Astrocyte (in vitro differentiated cells and primary cell): ENCODE measurements at regions not wholly inside any gene's neighbourhood (a gene's known extent, or its start where the extent isn't known, plus 50 kb on each side); places are given as distances from the start of the nearest gene placed in this dataset.
A peak's percentile ranks its signal among the peaks of the same experiment; 100 is the strongest.

Source experiments
- DNase-seq: peaks from one replicate; pipeline ENCODE4 v3.0.0-alpha.2; 2010; ENCODE audit warnings: low read depth
- FAIRE-seq: peaks from 2 replicates; lab custom pipeline; 2011; peaks lifted over from hg19 to GRCh38; lab: Jason Lieb, UNC
- H2AFZ ChIP-seq: 2 replicates; pipeline ENCODE4 v1.6.0; 2012; ENCODE audit warnings: low read depth, low read length, inconsistent platforms
- H3K27ac ChIP-seq: 2 replicates; pipeline ENCODE4 v1.5.1; 2011; ENCODE audit warnings: low read depth, low read length, inconsistent platforms
- H3K27me3 ChIP-seq: 2 replicates; pipeline ENCODE4 v1.6.0; 2011; ENCODE audit warnings: low read length, inconsistent platforms; ENCODE audit not compliant: insufficient read depth
- H3K36me3 ChIP-seq: 2 replicates; pipeline ENCODE4 v1.5.1; 2011; ENCODE audit warnings: low read length, inconsistent platforms; ENCODE audit not compliant: insufficient read depth
- H3K4me1 ChIP-seq: 2 replicates; pipeline ENCODE4 v1.5.1; 2011; ENCODE audit warnings: low read length, inconsistent platforms; ENCODE audit not compliant: insufficient read depth
- H3K4me2 ChIP-seq: 2 replicates; pipeline ENCODE4 v1.6.0; 2012; ENCODE audit warnings: low read length, inconsistent platforms
- H3K4me3 ChIP-seq: 2 replicates; pipeline ENCODE4 v1.5.1; 2011; ENCODE audit warnings: low read depth, mild to moderate bottlenecking, low read length, inconsistent platforms; ENCODE audit not compliant: insufficient read depth
- H3K79me2 ChIP-seq: 2 replicates; pipeline ENCODE4 v1.6.0; 2012; ENCODE audit warnings: mild to moderate bottlenecking, low read length, inconsistent platforms; ENCODE audit not compliant: insufficient read depth
- H3K9ac ChIP-seq: 2 replicates; pipeline ENCODE4 v1.6.0; 2012; ENCODE audit warnings: mild to moderate bottlenecking, low read length, inconsistent platforms
- H3K9me3 ChIP-seq: 2 replicates; pipeline ENCODE4 v1.5.1; 2012; ENCODE audit warnings: low read depth, mild to moderate bottlenecking, low read length, inconsistent platforms; ENCODE audit not compliant: insufficient read depth
- H4K20me1 ChIP-seq: 2 replicates; pipeline ENCODE4 v1.6.0; 2012; ENCODE audit warnings: low read length, inconsistent platforms; ENCODE audit not compliant: insufficient read depth
- H3K27ac Mint-ChIP-seq: one replicate; pipeline ENCODE4 v1.8.0; 2021; ENCODE audit warnings: mild to moderate bottlenecking, mixed read lengths; ENCODE audit not compliant: unreplicated experiment
- H3K27me3 Mint-ChIP-seq: one replicate; pipeline ENCODE4 v1.8.0; 2021; ENCODE audit warnings: low read depth, mixed read lengths; ENCODE audit not compliant: unreplicated experiment
- H3K36me3 Mint-ChIP-seq: one replicate; pipeline ENCODE4 v1.8.0; 2021; ENCODE audit warnings: low read depth, mixed read lengths; ENCODE audit not compliant: unreplicated experiment
- H3K4me1 Mint-ChIP-seq: one replicate; pipeline ENCODE4 v1.8.0; 2021; ENCODE audit warnings: low read depth, mixed read lengths; ENCODE audit not compliant: unreplicated experiment
- H3K4me3 Mint-ChIP-seq: one replicate; pipeline ENCODE4 v1.8.0; 2021; ENCODE audit warnings: mild to moderate bottlenecking, moderate library complexity, mixed read lengths; ENCODE audit not compliant: unreplicated experiment
- H3K9me3 Mint-ChIP-seq: one replicate; pipeline ENCODE4 v1.8.0; 2021; ENCODE audit warnings: mild to moderate bottlenecking, mixed read lengths; ENCODE audit not compliant: unreplicated experiment
- EZH2 ChIP-seq: IDR thresholded peaks from 2 replicates; pipeline ENCODE4 v1.6.1; 2012; ENCODE audit warnings: mild to moderate bottlenecking, low read length, inconsistent platforms; ENCODE audit not compliant: insufficient read depth
- TF ChIP-seq, protein P1 (sequence below): IDR thresholded peaks from 2 replicates; pipeline ENCODE4 v1.5.1; 2011; ENCODE audit warnings: low read depth, mild to moderate bottlenecking, inconsistent platforms, low read length, moderate library complexity; ENCODE audit not compliant: insufficient read depth

DNA sequence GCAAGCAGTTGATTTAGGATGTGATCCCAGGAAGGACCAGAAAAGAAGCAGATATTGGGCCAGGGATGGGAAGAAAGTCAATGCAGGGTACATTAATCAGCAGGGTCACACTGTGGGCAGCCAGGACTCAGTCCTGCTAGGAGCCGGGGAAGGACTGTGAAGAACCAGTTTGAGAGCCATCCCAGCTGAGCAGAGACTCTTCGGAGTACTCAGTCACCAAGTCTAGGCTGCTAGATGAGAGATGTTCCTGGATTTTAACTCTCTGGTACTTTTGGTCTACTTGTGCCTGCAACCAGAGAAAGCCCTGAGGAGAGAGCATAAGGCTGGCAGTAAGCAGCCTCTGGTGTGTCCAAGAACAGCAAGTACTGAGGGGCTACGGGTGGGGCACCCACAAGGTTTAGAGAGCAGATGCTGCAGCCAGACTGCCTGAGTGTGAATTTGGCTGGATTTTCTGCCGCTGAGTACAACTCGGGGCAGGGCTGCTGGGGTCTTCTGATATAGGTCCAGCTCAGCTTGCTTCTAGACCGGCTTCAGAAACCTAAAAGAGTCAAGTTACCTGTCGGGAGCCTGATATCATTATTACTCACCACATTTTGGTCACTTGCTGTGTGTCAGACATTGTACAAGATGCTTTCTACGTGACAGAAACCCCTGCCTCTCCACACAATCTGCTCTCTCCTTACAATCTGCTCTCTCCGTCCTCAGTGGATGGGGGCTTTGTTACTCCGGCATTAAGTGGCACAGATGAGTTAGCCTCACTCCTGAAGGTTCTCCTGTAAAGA, 250.2 kb upstream of the GAS1 start:
- Histone ChIP-seq H3K79me2 (no peaks in the 10 kb centered on the region), H3K9me3 (no peaks in the 10 kb centered on the region), H3K4me1 (peaks cover 46% of the 10 kb centered on the region), H2AFZ (no peak overlapping the region), H3K4me2 (no peak overlapping the region), H3K36me3 (no peaks in the 10 kb centered on the region), H3K27me3 (no peaks in the 10 kb centered on the region), H4K20me1 (no peaks in the 10 kb centered on the region), H3K9ac (no peak overlapping the region), H3K4me3 (no peak overlapping the region), H3K27ac (no peak overlapping the region)
- no peak overlapping the region for H3K4me3 Mint-ChIP-seq
- no peaks in the 10 kb centered on the region for H3K27me3 Mint-ChIP-seq
- FAIRE-seq = no peak
- no peaks in the 10 kb centered on the region for H3K36me3 Mint-ChIP-seq
- TF ChIP-seq EZH2 = no peak
- TF ChIP-seq, protein P1, sequence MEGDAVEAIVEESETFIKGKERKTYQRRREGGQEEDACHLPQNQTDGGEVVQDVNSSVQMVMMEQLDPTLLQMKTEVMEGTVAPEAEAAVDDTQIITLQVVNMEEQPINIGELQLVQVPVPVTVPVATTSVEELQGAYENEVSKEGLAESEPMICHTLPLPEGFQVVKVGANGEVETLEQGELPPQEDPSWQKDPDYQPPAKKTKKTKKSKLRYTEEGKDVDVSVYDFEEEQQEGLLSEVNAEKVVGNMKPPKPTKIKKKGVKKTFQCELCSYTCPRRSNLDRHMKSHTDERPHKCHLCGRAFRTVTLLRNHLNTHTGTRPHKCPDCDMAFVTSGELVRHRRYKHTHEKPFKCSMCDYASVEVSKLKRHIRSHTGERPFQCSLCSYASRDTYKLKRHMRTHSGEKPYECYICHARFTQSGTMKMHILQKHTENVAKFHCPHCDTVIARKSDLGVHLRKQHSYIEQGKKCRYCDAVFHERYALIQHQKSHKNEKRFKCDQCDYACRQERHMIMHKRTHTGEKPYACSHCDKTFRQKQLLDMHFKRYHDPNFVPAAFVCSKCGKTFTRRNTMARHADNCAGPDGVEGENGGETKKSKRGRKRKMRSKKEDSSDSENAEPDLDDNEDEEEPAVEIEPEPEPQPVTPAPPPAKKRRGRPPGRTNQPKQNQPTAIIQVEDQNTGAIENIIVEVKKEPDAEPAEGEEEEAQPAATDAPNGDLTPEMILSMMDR = no peak
- peaks cover 38% of the 10 kb centered on the region for H3K4me1 Mint-ChIP-seq
- no peak overlapping the region for H3K27ac Mint-ChIP-seq
- peaks cover 5% of the 10 kb centered on the region for H3K9me3 Mint-ChIP-seq
- no peak for DNase-seq

DNA sequence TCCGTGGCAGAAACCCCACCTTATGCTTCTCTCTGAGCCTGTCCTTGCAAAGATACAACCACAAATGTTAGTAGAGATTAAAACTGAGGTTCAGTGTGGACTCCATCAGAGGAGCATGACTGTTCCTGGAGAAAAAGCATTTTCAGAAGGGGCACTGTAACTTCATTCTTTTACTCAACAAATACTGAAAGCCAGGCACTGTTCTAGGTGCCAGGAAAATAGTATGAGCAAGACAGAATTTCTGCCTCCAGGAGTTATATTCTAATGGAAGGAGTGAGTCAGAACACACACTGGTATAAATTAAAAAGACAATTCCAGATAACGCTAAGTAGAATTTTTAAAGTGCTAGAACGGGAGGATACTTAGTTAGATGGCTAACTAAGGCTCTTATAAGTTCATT, 251.4 kb upstream of the GAS1 start:
- no peak overlapping the region for H3K27ac ChIP-seq
- no peak overlapping the region for H3K4me2 ChIP-seq
- no peak overlapping the region for H3K4me3 ChIP-seq
- H2AFZ ChIP-seq = no peak overlapping the region
- DNase-seq (peak; percentile 45), FAIRE-seq (peak; percentile 29)
- no peaks in the 10 kb centered on the region for H3K79me2 ChIP-seq
- peaks cover 6% of the 10 kb centered on the region for H3K27me3 Mint-ChIP-seq
- peaks cover 27% of the 10 kb centered on the region for H3K4me1 Mint-ChIP-seq
- TF ChIP-seq, protein P1 = no peak
- TF ChIP-seq EZH2 = no peak
- H3K9me3 ChIP-seq = no peaks in the 10 kb centered on the region
- no peaks in the 10 kb centered on the region for H3K36me3 ChIP-seq
- H3K36me3 Mint-ChIP-seq = no peaks in the 10 kb centered on the region
- no peak overlapping the region for H3K27ac Mint-ChIP-seq
- no peaks in the 10 kb centered on the region for H3K27me3 ChIP-seq
- H3K4me1 ChIP-seq = peaks cover 37% of the 10 kb centered on the region
- no peak overlapping the region for H3K4me3 Mint-ChIP-seq
- H3K9me3 Mint-ChIP-seq = peaks cover 7% of the 10 kb centered on the region
- H4K20me1 ChIP-seq = no peaks in the 10 kb centered on the region
- no peak overlapping the region for H3K9ac ChIP-seq

DNA sequence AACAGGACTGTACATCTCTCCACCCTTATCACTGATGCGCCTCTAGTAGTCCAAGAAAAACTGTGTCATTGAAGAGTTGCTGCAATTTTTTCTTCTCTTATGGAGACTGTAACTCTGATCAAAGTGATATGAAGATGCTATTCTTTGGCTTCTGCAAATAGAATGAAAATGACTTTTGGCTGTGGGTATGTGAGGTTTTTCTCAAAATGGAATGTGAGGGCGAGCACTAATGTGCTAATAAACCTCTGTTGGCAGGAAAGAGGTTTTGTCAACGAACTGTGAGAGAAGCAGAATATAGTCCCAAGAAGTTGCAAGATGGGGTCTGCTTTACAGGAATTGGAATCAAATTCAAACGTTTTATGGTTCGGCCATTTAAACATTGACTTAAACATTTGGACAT, 252.0 kb upstream of the GAS1 start:
- TF ChIP-seq, protein P1 = no peak
- no peak for TF ChIP-seq EZH2
- Histone ChIP-seq H4K20me1 (no peaks in the 10 kb centered on the region), H2AFZ (no peak overlapping the region), H3K9ac (no peak overlapping the region), H3K4me2 (no peak overlapping the region), H3K36me3 (no peaks in the 10 kb centered on the region), H3K79me2 (no peaks in the 10 kb centered on the region), H3K27me3 (no peaks in the 10 kb centered on the region), H3K27ac (no peak overlapping the region), H3K9me3 (no peaks in the 10 kb centered on the region), H3K4me1 (peaks cover 32% of the 10 kb centered on the region), H3K4me3 (no peak overlapping the region)
- peaks cover 10% of the 10 kb centered on the region for H3K9me3 Mint-ChIP-seq
- FAIRE-seq (no peak), DNase-seq (peak; percentile 23)
- H3K4me3 Mint-ChIP-seq = no peak overlapping the region
- H3K4me1 Mint-ChIP-seq = peaks cover 24% of the 10 kb centered on the region
- H3K36me3 Mint-ChIP-seq = no peaks in the 10 kb centered on the region
- H3K27me3 Mint-ChIP-seq = peaks cover 9% of the 10 kb centered on the region
- no peak overlapping the region for H3K27ac Mint-ChIP-seq
